GM10266 (cell line): ENCODE measurements at regions not wholly inside any gene's neighbourhood (a gene's known extent, or its start where the extent isn't known, plus 50 kb on each side); places are given as distances from the start of the nearest gene placed in this dataset.

Experiments
- DNase-seq: peaks from one replicate; pipeline ENCODE4 v3.0.0; 2012; ENCODE audit errors: extremely low spot score
- CTCF ChIP-seq: IDR thresholded peaks from 2 replicates; pipeline ENCODE4 v1.5.1; 2012; ENCODE audit warnings: mild to moderate bottlenecking, low read depth; ENCODE audit not compliant: control insufficient read depth, insufficient read depth; ENCODE audit errors: missing control alignments

- TF ChIP-seq CTCF, result no peak
Observed at GRCh38 chr3:148005456-148005855, 596.3 kb downstream of the ZIC1 start.

GRCh38 chr3:148006508-148006907, 597.3 kb downstream of the ZIC1 start:
- TF ChIP-seq CTCF, result no peak
- no peak for DNase-seq

More at GRCh38 chr3:148005456-148005855, 596.3 kb downstream of the ZIC1 start:
- DNase-seq, result no peak

DNA sequence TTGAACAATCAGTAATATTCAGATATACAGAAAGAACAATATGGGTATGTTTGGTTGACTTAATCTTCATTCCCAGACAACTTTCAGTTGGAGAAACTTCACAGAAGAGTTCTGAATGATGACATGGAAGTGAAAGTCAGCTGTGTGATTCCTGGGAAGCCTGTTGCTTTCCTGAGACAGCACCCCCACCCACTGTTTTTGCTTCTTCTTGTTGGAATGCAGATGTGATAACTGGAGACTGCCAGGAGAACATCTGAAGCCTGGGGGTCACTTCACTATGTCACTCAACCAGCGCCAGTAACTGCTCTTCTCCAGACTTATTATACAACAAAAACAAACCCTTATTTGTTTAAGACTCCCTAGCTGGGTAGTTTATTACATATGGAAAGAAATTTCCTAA, 599.4 kb downstream of the ZIC1 start:
- DNase-seq, result no peak
- no peak for TF ChIP-seq CTCF

- no peak for DNase-seq
- no peak for TF ChIP-seq CTCF
Observed at GRCh38 chr3:148020861-148021260, 611.7 kb downstream of the ZIC1 start.

- TF ChIP-seq CTCF, result no peak
- DNase-seq, result no peak
Observed at GRCh38 chr3:148021381-148021780, 612.2 kb downstream of the ZIC1 start.

DNA sequence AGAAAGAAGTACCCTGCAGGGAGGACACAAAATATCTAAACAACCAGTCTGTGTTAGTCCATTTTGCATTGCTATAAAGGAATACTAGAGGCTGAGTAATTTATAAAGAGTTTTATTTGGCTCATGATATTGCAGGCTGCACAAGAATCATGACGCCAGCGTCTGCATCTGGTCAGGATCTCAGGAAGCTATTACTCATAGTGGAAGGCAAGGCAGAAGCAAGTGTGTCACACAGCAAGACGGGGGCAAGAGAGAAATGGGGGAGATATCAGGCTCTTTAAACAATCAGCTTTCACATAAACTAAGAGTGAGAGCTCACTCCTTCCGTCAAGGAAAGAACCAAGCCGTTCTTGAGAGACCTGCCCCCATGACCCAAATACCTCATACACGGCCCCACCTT, 614.8 kb downstream of the ZIC1 start:
- DNase-seq, result no peak
- TF ChIP-seq CTCF, result no peak

DNA sequence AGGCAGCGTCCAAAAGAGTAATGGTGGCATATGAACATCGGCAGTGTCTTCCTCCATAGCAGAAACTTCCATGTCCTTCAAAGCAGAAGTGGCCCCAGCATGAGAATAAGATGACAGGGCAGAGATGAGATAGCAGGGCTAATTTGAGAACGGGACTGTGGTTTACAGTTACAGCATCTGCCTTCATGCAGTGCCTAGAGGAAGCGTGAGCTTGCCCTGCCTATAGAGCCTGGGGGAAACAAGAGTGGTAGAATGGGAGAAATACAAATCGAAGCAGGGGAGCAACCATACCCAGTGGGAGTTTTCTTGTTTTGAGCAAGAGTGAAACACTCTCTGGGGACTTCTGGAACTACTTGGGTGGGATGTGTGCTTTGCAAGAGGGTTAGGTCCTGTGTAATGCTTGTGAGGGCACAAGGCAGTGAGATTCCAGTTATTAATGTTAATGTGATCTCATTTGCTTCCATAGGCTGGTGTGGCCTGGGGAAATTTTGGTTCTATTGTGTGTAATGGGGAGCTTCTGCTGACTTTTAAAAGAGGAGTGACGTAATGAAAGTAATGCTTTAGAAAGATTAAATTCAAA, 616.9 kb downstream of the ZIC1 start:
- TF ChIP-seq CTCF, result no peak
- no peak for DNase-seq
